ENCODE measurements at regions not wholly inside any gene's neighbourhood (a gene's known extent, or its start where the extent isn't known, plus 50 kb on each side); places are given as distances from the start of the nearest gene placed in this dataset.
"Not testable (repeated sequence)": the region's sequence is repeated elsewhere in the genome, so short reads cannot be mapped to it uniquely, and the experiment has no call there.

GRCh38 chr13:54268013-54268695 lies 1239.5 kb downstream of the OLFM4 start:
- TF ChIP-seq CTCF, POLR2A (IDR thresholded peaks at IDR 0.05): not testable (repeated sequence)

Measured in thyroid gland (tissue), 4 donors.